Hepatocyte (in vitro differentiated cells): ENCODE measurements at regions not wholly inside any gene's neighbourhood (a gene's known extent, or its start where the extent isn't known, plus 50 kb on each side); places are given as distances from the start of the nearest gene placed in this dataset.

Source experiments
- DNase-seq: peaks from one replicate; pipeline ENCODE4 v3.0.0-alpha.2; 2016; ENCODE audit warnings: low spot score
- H2AFZ ChIP-seq: fragments of 200-600 bp; sonication (generic); 2 replicates; pipeline ENCODE4 v1.6.0; 2016; ENCODE audit warnings: antibody characterized with exemption, mild to moderate bottlenecking
- H3K27ac ChIP-seq: fragments of 200-600 bp; sonication (generic); 2 replicates; pipeline ENCODE4 v1.5.1; 2016; ENCODE audit warnings: mild to moderate bottlenecking
- H3K27me3 ChIP-seq: fragments of 200-600 bp; sonication (generic); 2 replicates; pipeline ENCODE4 v1.6.1; 2016
- H3K36me3 ChIP-seq: fragments of 200-600 bp; sonication (generic); replicated peaks from 2 replicates; pipeline ENCODE4 v1.5.1; 2016; ENCODE audit warnings: low read depth; ENCODE audit not compliant: insufficient read depth
- H3K4me1 ChIP-seq: fragments of 200-600 bp; sonication (generic); 2 replicates; pipeline ENCODE4 v1.5.1; 2016; ENCODE audit warnings: mild to moderate bottlenecking, moderate library complexity; ENCODE audit not compliant: insufficient read depth
- H3K4me2 ChIP-seq: fragments of 200-600 bp; sonication (generic); 2 replicates; pipeline ENCODE4 v1.6.0; 2016
- H3K4me3 ChIP-seq: fragments of 200-600 bp; sonication (generic); 2 replicates; pipeline ENCODE4 v1.5.1; 2016; ENCODE audit warnings: mild to moderate bottlenecking
- H3K79me2 ChIP-seq: fragments of 200-600 bp; sonication (generic); 2 replicates; pipeline ENCODE4 v1.6.0; 2017; ENCODE audit warnings: mild to moderate bottlenecking
- H3K9me2 ChIP-seq: fragments of 200-600 bp; sonication (generic); replicated peaks from 2 replicates; pipeline ENCODE4 v1.6.0; 2017; ENCODE audit warnings: mild to moderate bottlenecking; ENCODE audit not compliant: insufficient read depth
- H3K9me3 ChIP-seq: fragments of 200-600 bp; sonication (generic); 2 replicates; pipeline ENCODE4 v1.5.1; 2016; ENCODE audit warnings: low read depth, mild to moderate bottlenecking
- H4K20me1 ChIP-seq: fragments of 200-600 bp; sonication (generic); 2 replicates; pipeline ENCODE4 v1.6.0; 2016; ENCODE audit warnings: mild to moderate bottlenecking; ENCODE audit not compliant: insufficient read depth, poor library complexity, severe bottlenecking
- EZH2 ChIP-seq: fragments of 200-600 bp; sonication (generic); IDR thresholded peaks from 2 replicates; pipeline ENCODE4 v1.6.1; 2016; ENCODE audit warnings: antibody characterized with exemption, mild to moderate bottlenecking, borderline replicate concordance
- EZH2phosphoT487 ChIP-seq: fragments of 200-600 bp; sonication (generic); IDR thresholded peaks from one replicate; pipeline ENCODE4 v1.6.1; 2018; ENCODE audit warnings: antibody characterized with exemption, mild to moderate bottlenecking, low read depth, moderate library complexity; ENCODE audit not compliant: unreplicated experiment, severe bottlenecking
- WGBS: methylation state at CpG from one replicate; pipeline ENCODE4 v1.1.6; 2016; ENCODE audit warnings: low lambda C conversion rate; ENCODE audit errors: missing lambda C conversion rate; 5-methylcytosine and 5-hydroxymethylcytosine counted together
- TF ChIP-seq, protein P1 (sequence below): fragments of 200-600 bp; sonication (generic); IDR thresholded peaks from 2 replicates; pipeline ENCODE4 v1.5.1; 2016; ENCODE audit warnings: antibody characterized with exemption, mild to moderate bottlenecking; ENCODE audit not compliant: poor library complexity

- Histone ChIP-seq H3K4me3 (no peak overlapping the region), H2AFZ (no peak overlapping the region), H3K4me2 (no peak overlapping the region), H3K36me3 (no peaks in the 10 kb centered on the region), H3K79me2 (no peaks in the 10 kb centered on the region), H4K20me1 (no peaks in the 10 kb centered on the region), H3K27ac (no peak overlapping the region), H3K27me3 (peaks cover 3% of the 10 kb centered on the region), H3K4me1 (no peaks in the 10 kb centered on the region), H3K9me3 (no peaks in the 10 kb centered on the region), H3K9me2 (no peaks in the 10 kb centered on the region)
- WGBS, result 81% methylated on average over 4 of the region's 4 CpGs
- TF ChIP-seq EZH2 (no peak), EZH2phosphoT487 (no peak)
- TF ChIP-seq, protein P1, sequence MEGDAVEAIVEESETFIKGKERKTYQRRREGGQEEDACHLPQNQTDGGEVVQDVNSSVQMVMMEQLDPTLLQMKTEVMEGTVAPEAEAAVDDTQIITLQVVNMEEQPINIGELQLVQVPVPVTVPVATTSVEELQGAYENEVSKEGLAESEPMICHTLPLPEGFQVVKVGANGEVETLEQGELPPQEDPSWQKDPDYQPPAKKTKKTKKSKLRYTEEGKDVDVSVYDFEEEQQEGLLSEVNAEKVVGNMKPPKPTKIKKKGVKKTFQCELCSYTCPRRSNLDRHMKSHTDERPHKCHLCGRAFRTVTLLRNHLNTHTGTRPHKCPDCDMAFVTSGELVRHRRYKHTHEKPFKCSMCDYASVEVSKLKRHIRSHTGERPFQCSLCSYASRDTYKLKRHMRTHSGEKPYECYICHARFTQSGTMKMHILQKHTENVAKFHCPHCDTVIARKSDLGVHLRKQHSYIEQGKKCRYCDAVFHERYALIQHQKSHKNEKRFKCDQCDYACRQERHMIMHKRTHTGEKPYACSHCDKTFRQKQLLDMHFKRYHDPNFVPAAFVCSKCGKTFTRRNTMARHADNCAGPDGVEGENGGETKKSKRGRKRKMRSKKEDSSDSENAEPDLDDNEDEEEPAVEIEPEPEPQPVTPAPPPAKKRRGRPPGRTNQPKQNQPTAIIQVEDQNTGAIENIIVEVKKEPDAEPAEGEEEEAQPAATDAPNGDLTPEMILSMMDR, result no peak
- no peak for DNase-seq
These were observed 224.8 kb upstream of the CDH4 start for GRCh38 chr20:61027218-61027617.

- no peaks in the 10 kb centered on the region for H3K9me3 ChIP-seq
- no peaks in the 10 kb centered on the region for H3K4me1 ChIP-seq
- H3K79me2 ChIP-seq, result no peaks in the 10 kb centered on the region
- no peaks in the 10 kb centered on the region for H4K20me1 ChIP-seq
- TF ChIP-seq, protein P1, result no peak
- no peaks in the 10 kb centered on the region for H3K9me2 ChIP-seq
- no peak overlapping the region for H3K4me2 ChIP-seq
- H3K4me3 ChIP-seq, result no peak overlapping the region
- no peaks in the 10 kb centered on the region for H3K36me3 ChIP-seq
- no peak for DNase-seq
- no peak overlapping the region for H2AFZ ChIP-seq
- H3K27me3 ChIP-seq, result no peaks in the 10 kb centered on the region
- H3K27ac ChIP-seq, result no peak overlapping the region
These were observed 221.9 kb upstream of the CDH4 start for GRCh38 chr20:61030130-61030529.

GRCh38 chr20:61031101-61031830 is 220.8 kb upstream of the CDH4 start:
- H3K27me3 ChIP-seq, result no peaks in the 10 kb centered on the region
- no peak overlapping the region for H3K27ac ChIP-seq
- H3K9me3 ChIP-seq, result no peaks in the 10 kb centered on the region
- H2AFZ ChIP-seq, result no peak overlapping the region
- DNase-seq, result no peak
- H4K20me1 ChIP-seq, result no peaks in the 10 kb centered on the region
- no peak for TF ChIP-seq EZH2
- no peak for TF ChIP-seq EZH2phosphoT487
- TF ChIP-seq, protein P1, result no peak
- H3K4me1 ChIP-seq, result no peaks in the 10 kb centered on the region
- H3K36me3 ChIP-seq, result no peaks in the 10 kb centered on the region
- H3K79me2 ChIP-seq, result no peaks in the 10 kb centered on the region
- no peak overlapping the region for H3K4me3 ChIP-seq
- H3K9me2 ChIP-seq, result no peaks in the 10 kb centered on the region
- no peak overlapping the region for H3K4me2 ChIP-seq
- 50% methylated on average over 10 of the region's 10 CpGs for WGBS

DNA sequence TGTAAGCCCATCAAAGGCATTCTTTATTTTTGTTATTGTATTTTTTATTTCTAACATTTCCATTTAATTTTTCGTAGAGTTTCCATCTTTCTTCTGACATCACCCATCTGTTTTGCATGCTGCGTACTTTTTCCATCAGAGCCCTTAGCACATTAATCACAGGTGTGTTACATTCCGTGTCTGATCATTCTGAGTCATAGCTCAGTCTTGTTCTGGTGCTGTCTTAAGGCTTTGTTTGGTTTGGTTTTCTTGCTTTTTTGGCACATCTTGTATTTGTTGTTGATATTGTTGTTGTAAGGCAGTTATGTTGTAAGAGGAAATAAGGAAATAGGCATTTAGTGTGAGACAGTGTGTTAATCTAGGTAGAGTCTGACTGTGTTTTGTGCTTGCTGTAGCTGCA is 214.6 kb upstream of the CDH4 start:
- Histone ChIP-seq H4K20me1 (no peaks in the 10 kb centered on the region), H3K27ac (no peak overlapping the region), H3K4me1 (no peaks in the 10 kb centered on the region), H3K27me3 (no peaks in the 10 kb centered on the region), H3K9me3 (no peaks in the 10 kb centered on the region), H3K9me2 (no peaks in the 10 kb centered on the region), H3K36me3 (no peaks in the 10 kb centered on the region), H2AFZ (no peak overlapping the region), H3K4me3 (no peak overlapping the region), H3K4me2 (no peak overlapping the region), H3K79me2 (no peaks in the 10 kb centered on the region)
- DNase-seq, result no peak
- 90% methylated on average over 3 of the region's 3 CpGs for WGBS
- TF ChIP-seq EZH2phosphoT487 (no peak), EZH2 (no peak)
- TF ChIP-seq, protein P1, result no peak
